Bronchial epithelial cell (primary cell): ENCODE measurements at regions not wholly inside any gene's neighbourhood (a gene's known extent, or its start where the extent isn't known, plus 50 kb on each side); places are given as distances from the start of the nearest gene placed in this dataset.
A peak's percentile ranks its signal among the peaks of the same experiment; 100 is the strongest.

Experiments used
- DNase-seq: peaks from one replicate; pipeline ENCODE4 v3.0.0-alpha.2; 2010; ENCODE audit warnings: low read depth
- FAIRE-seq: peaks from 2 replicates; lab custom pipeline; 2011; peaks lifted over from hg19 to GRCh38; lab: Jason Lieb, UNC
- H3K27me3 ChIP-seq: 2 replicates; pipeline ENCODE4 v1.5.1; 2011; ENCODE audit warnings: low read length; ENCODE audit not compliant: control insufficient read depth, insufficient read depth
- H3K36me3 ChIP-seq: 2 replicates; pipeline ENCODE4 v1.5.1; 2011; ENCODE audit warnings: low read length; ENCODE audit not compliant: control insufficient read depth, insufficient read depth
- H3K4me3 ChIP-seq: 2 replicates; pipeline ENCODE4 v1.5.1; 2011; ENCODE audit warnings: mild to moderate bottlenecking, low read depth, low read length, control low read depth
- TF ChIP-seq, protein P1 (sequence below): IDR thresholded peaks from 2 replicates; pipeline ENCODE4 v1.5.1; 2011; ENCODE audit warnings: mild to moderate bottlenecking, moderate library complexity, low read length, control low read depth, inconsistent platforms; ENCODE audit not compliant: insufficient read depth, severe bottlenecking

DNA sequence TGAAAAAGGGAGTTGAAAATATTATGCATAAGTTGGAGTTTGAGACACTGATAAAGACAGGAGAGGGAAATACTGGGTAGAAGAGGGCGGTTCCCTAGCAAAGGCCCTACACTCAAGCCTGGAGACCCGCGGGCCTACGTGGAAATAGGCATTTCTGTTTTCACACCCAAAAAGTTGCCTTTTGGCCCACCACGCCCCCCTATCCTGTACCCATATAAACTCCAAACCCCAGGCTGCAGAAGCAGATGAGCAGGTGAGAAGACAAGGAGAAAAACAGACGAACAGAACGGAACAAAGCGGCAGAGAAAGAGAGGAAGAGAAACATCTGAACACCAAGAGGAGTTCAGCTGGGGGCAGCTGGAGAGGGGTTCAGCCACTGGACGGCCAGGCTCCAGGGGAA is 177.9 kb downstream of the GALC start:
- FAIRE-seq: no peak

DNA sequence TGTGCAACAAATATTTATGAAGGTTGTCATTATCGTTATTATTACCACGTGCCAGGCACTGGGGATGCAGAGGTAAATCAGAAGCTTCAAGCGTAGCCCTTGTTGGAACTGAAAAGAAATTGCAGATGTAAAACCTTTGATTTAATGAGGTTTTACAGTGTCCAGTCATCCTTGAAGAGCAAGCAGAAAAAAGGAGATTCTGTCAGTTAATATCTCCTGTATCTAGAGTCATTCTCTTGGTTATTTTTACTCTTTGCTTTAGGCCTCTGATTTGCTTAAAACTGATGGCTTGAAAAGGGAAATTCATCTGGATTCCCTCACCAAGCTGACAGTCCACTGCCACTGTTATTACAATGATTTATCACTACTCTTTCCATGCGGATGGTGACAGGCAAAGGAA is 179.3 kb downstream of the GALC start:
- DNase-seq: no peak
- Histone ChIP-seq H3K36me3 (no peaks in the 10 kb centered on the region), H3K4me3 (no peak overlapping the region), H3K27me3 (no peaks in the 10 kb centered on the region)
- TF ChIP-seq, protein P1, sequence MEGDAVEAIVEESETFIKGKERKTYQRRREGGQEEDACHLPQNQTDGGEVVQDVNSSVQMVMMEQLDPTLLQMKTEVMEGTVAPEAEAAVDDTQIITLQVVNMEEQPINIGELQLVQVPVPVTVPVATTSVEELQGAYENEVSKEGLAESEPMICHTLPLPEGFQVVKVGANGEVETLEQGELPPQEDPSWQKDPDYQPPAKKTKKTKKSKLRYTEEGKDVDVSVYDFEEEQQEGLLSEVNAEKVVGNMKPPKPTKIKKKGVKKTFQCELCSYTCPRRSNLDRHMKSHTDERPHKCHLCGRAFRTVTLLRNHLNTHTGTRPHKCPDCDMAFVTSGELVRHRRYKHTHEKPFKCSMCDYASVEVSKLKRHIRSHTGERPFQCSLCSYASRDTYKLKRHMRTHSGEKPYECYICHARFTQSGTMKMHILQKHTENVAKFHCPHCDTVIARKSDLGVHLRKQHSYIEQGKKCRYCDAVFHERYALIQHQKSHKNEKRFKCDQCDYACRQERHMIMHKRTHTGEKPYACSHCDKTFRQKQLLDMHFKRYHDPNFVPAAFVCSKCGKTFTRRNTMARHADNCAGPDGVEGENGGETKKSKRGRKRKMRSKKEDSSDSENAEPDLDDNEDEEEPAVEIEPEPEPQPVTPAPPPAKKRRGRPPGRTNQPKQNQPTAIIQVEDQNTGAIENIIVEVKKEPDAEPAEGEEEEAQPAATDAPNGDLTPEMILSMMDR: no peak
- peak; percentile 18 for FAIRE-seq

More for the DNA sequence above, 177.9 kb downstream of the GALC start:
- Histone ChIP-seq H3K4me3 (no peak overlapping the region), H3K27me3 (no peaks in the 10 kb centered on the region), H3K36me3 (no peaks in the 10 kb centered on the region)
- TF ChIP-seq, protein P1: no peak
- DNase-seq: no peak

DNA sequence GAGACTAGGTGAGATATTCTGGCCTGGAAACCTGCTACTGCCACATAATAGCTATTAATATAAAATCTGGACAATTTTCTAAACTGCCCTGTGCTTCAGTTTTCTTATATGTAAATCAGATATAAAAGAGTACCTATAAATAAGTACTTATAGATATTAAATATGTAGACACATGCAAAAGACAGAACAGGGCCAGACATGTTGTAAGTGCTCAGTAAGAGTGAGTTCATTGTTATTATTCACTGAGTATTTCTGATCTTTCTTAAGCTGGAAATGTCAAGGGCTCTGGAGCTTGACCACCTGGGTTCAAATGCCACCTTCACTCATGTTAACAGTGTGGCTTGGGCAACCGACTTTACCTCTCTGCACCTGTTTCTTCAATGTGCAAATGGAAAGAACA is 179.8 kb downstream of the GALC start:
- Histone ChIP-seq H3K36me3 (no peaks in the 10 kb centered on the region), H3K27me3 (no peaks in the 10 kb centered on the region), H3K4me3 (no peak overlapping the region)
- FAIRE-seq (no peak), DNase-seq (peak; percentile 22)
- TF ChIP-seq, protein P1: no peak

DNA sequence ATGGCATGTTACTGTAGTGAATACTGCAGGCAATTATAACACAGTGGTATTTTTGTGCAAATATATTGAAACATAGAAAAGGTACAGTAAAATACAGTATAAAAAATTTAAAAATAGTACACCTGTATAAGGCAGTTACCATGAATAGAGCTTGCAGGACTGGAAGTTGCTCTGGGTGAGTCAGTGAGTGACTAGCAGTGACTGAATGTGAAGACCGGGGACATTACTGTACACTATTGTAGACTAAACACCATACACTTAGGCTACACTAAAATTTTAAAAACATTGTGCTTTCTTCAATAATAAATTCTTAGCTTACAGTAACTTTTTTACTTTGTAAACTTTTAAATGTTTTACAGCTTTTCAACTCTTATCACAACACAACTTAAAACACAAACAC is 181.7 kb downstream of the GALC start:
- FAIRE-seq (no peak), DNase-seq (peak; percentile 33)
- Histone ChIP-seq H3K27me3 (no peaks in the 10 kb centered on the region), H3K36me3 (no peaks in the 10 kb centered on the region), H3K4me3 (no peak overlapping the region)
- TF ChIP-seq, protein P1: no peak

DNA sequence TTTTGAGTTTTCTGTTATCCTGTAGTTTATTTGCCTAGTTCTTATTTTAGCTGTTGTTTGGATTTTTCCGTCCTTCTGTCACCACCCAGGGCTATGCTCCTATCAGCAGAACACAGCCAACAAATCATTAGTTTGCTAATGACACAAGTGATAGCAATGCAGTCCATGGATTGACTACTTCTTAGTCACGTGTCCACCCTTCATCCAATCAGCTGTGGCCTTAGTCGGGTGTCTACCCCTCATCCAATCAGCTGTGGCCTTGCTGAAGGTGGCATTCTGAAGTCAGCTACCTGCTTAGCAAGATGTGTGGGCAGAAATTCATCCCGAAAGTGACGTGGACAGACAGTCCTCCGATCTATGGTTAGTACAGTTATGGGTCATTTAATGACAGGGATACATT is 182.3 kb downstream of the GALC start:
- DNase-seq (no peak), FAIRE-seq (no peak)
- Histone ChIP-seq H3K36me3 (no peaks in the 10 kb centered on the region), H3K4me3 (no peak overlapping the region), H3K27me3 (no peaks in the 10 kb centered on the region)
- TF ChIP-seq, protein P1: no peak

DNA sequence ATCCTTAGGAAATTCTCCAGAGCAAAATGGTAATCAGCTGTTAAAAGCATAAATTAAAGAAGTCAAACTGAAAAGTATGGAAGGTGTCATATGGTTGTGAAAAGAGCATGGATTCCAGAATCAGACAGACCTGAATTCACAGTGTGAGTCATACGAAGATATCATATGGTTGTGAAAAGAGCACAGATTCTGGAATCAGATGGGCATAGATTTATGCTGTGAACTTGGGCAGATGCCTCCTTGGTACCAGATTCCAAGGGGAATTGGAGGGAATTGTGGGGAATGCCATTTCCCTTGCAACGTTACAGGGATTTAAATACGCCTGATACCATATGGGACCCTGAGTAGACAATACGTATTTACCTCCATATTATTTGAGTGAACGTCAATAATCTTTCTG is 183.7 kb downstream of the GALC start:
- FAIRE-seq (no peak), DNase-seq (no peak)
- Histone ChIP-seq H3K4me3 (no peak overlapping the region), H3K27me3 (no peaks in the 10 kb centered on the region), H3K36me3 (no peaks in the 10 kb centered on the region)
- TF ChIP-seq, protein P1: no peak
